ENCODE measurements at regions not wholly inside any gene's neighbourhood (a gene's known extent, or its start where the extent isn't known, plus 50 kb on each side); places are given as distances from the start of the nearest gene placed in this dataset.
A peak's percentile ranks its signal among the peaks of the same experiment; 100 is the strongest.

GRCh38 chr6:48774276-48774675, 663.3 kb upstream of the PTCHD4 start:
- Histone ChIP-seq H3K36me3 (ENCODE audit: control insufficient read depth, insufficient read depth, low read length) (no peaks in the 10 kb centered on the region), H3K4me3 (ENCODE audit: low read depth, low read length) (no peak overlapping the region), H3K27me3 (ENCODE audit: control insufficient read depth, insufficient read depth, low read length) (no peaks in the 10 kb centered on the region)
- no peak for DNase-seq (ENCODE audit: low read depth)
- TF ChIP-seq CTCF (IDR thresholded peaks at IDR 0.05; ENCODE audit: insufficient read depth, low read depth, low read length) = no peak
- ChIA-PET POLR2A (interaction anchor here (0.5 kb wide), 1 partner anchor 314 kb away, joined by 6 read pairs; no protein-coding TSS in a partner anchor), CTCF (no interaction called here)

GRCh38 chr6:48766349-48766748, 655.4 kb upstream of the PTCHD4 start:
- CTCF ChIA-PET = interaction anchor here (0.8 to 1.8 kb wide), 5 partner anchors 12 to 978 kb away, joined by 3 to 8 read pairs (median 7); no protein-coding TSS in a partner anchor

GRCh38 chr6:48765352-48765961, 654.5 kb upstream of the PTCHD4 start:
- POLR2A ChIA-PET = interaction anchor here (0.5 kb wide), 1 partner anchor 33 kb away, joined by 7 read pairs; no protein-coding TSS in a partner anchor
- CTCF ChIA-PET = interaction anchor here (0.6 to 1.8 kb wide), 11 partner anchors 10 to 984 kb away, joined by 3 to 8 read pairs (median 4); partner anchors contain the start of gene OPN5

More at GRCh38 chr6:48766349-48766748, 655.4 kb upstream of the PTCHD4 start:
- no peak for TF ChIP-seq CTCF (IDR thresholded peaks at IDR 0.05; ENCODE audit: insufficient read depth, low read depth, low read length)
- DNase-seq (ENCODE audit: low read depth) = no peak
- Histone ChIP-seq H3K36me3 (ENCODE audit: control insufficient read depth, insufficient read depth, low read length) (no peaks in the 10 kb centered on the region), H3K4me3 (ENCODE audit: low read depth, low read length) (no peak overlapping the region), H3K27me3 (ENCODE audit: control insufficient read depth, insufficient read depth, low read length) (no peaks in the 10 kb centered on the region)
- POLR2A ChIA-PET = no interaction called here

GRCh38 chr6:48764286-48765044, 653.5 kb upstream of the PTCHD4 start:
- no peaks in the 10 kb centered on the region for H3K36me3 ChIP-seq (ENCODE audit: control insufficient read depth, insufficient read depth, low read length)
- POLR2A ChIA-PET = no interaction called here
- no peak overlapping the region for H3K4me3 ChIP-seq (ENCODE audit: low read depth, low read length)
- no peak for DNase-seq (ENCODE audit: low read depth)
- no peak for TF ChIP-seq CTCF (IDR thresholded peaks at IDR 0.05; ENCODE audit: insufficient read depth, low read depth, low read length)
- CTCF ChIA-PET = interaction anchor here (1.1 to 1.8 kb wide), 6 partner anchors 11 to 977 kb away, joined by 3 to 7 read pairs (median 4); no protein-coding TSS in a partner anchor
- H3K27me3 ChIP-seq (ENCODE audit: control insufficient read depth, insufficient read depth, low read length) = no peaks in the 10 kb centered on the region

More at GRCh38 chr6:48765352-48765961, 654.5 kb upstream of the PTCHD4 start:
- Histone ChIP-seq H3K36me3 (ENCODE audit: control insufficient read depth, insufficient read depth, low read length) (no peaks in the 10 kb centered on the region), H3K4me3 (ENCODE audit: low read depth, low read length) (no peak overlapping the region), H3K27me3 (ENCODE audit: control insufficient read depth, insufficient read depth, low read length) (no peaks in the 10 kb centered on the region)
- no peak for DNase-seq (ENCODE audit: low read depth)
- TF ChIP-seq CTCF (IDR thresholded peaks at IDR 0.05; ENCODE audit: insufficient read depth, low read depth, low read length) = peak; percentile 66

- Histone ChIP-seq H3K36me3 (ENCODE audit: control insufficient read depth, insufficient read depth, low read length) (no peaks in the 10 kb centered on the region), H3K27me3 (ENCODE audit: control insufficient read depth, insufficient read depth, low read length) (no peaks in the 10 kb centered on the region), H3K4me3 (ENCODE audit: low read depth, low read length) (no peak overlapping the region)
- no peak for TF ChIP-seq CTCF (IDR thresholded peaks at IDR 0.05; ENCODE audit: insufficient read depth, low read depth, low read length)
- CTCF ChIA-PET = no interaction called here
- POLR2A ChIA-PET = no interaction called here
- DNase-seq (ENCODE audit: low read depth) = no peak
Observed at GRCh38 chr6:48757661-48758060, 646.7 kb upstream of the PTCHD4 start.

All from BJ (cell line).